ENCODE measurements at regions not wholly inside any gene's neighbourhood (a gene's known extent, or its start where the extent isn't known, plus 50 kb on each side); places are given as distances from the start of the nearest gene placed in this dataset.

GRCh38 chr1:233540816-233541215 is 73.1 kb upstream of the KCNK1 start:
- H3K79me2 ChIP-seq (ENCODE audit: control insufficient read depth, insufficient read depth, low read length), result no peaks in the 10 kb centered on the region
- FAIRE-seq, result no peak
- no TSS peak for BruUV-seq (replicated peaks)
- no peaks in the 10 kb centered on the region for H3K27me3 ChIP-seq (ENCODE audit: control insufficient read depth in 2 of 2, insufficient read depth in 2 of 2, low read length in 2 of 2)
- CTCF ChIA-PET (ENCODE audit: low intra/inter-chr PET ratio), result no interaction called here
- in situ Hi-C loops (cut with MboI), result no loop called here
- no peaks in the 10 kb centered on the region for H3K9me1 ChIP-seq (ENCODE audit: control insufficient read depth, insufficient read depth, low read length)
- no peak overlapping the region for H3K4me2 ChIP-seq (ENCODE audit: insufficient read depth, low read length)
- no peak for TF ChIP-seq ETS2 (tag; IDR thresholded peaks at IDR 0.05; ENCODE audit: borderline replicate concordance, poor library complexity, severe bottlenecking)
- TF ChIP-seq E2F6 (IDR thresholded peaks at IDR 0.05; ENCODE audit: borderline replicate concordance in 1 of 2, extremely low read depth in 1 of 2, insufficient read depth in 1 of 2, insufficient read length in 1 of 2, low read depth in 1 of 2, low read length in 1 of 2, poor library complexity in 1 of 2, severe bottlenecking in 1 of 2), result no peak
- no peak for TF ChIP-seq ZBTB49 (CRISPR knock-in tag; IDR thresholded peaks at IDR 0.05; ENCODE audit: borderline replicate concordance)
- no peak for TF ChIP-seq ZBTB17 (CRISPR knock-in tag; IDR thresholded peaks at IDR 0.05)
- no peak for TF ChIP-seq PURB (CRISPR knock-in tag; IDR thresholded peaks at IDR 0.05; ENCODE audit: low read depth)
- no peak for TF ChIP-seq HDAC6 (IDR thresholded peaks at IDR 0.05; ENCODE audit: low read depth, low read length)
- TF ChIP-seq ZNF586 (CRISPR knock-in tag; conservative IDR thresholded peaks at IDR 0.05), result no peak
- no peak for TF ChIP-seq ZKSCAN8 (CRISPR knock-in tag; IDR thresholded peaks at IDR 0.05)
- no peak for TF ChIP-seq MIER1 (IDR thresholded peaks at IDR 0.05; ENCODE audit: low read depth)
- no peak for TF ChIP-seq PHTF2 (CRISPR knock-in tag; IDR thresholded peaks at IDR 0.05)
- TF ChIP-seq SMARCC2 (IDR thresholded peaks at IDR 0.05; ENCODE audit: low read depth), result no peak
- TF ChIP-seq HMBOX1 (IDR thresholded peaks at IDR 0.05), result no peak
- no peak for TF ChIP-seq CEBPB (tag; IDR thresholded peaks at IDR 0.05)
- peaks cover 0 to 15% of the 10 kb centered on the region in 2 experiments; a peak in 1 of 5 replicates for H3K4me1 ChIP-seq (replicated peaks in 1 of 2; ENCODE audit: control insufficient read depth in 2 of 2, insufficient read depth in 2 of 2, low read length in 2 of 2)
- no peak overlapping the region for H3K27ac ChIP-seq (ENCODE audit: extremely low read depth, low read depth, low read length)
- H3K4me3 ChIP-seq, result no peak overlapping the region
- H3K9ac ChIP-seq (ENCODE audit: insufficient read depth in 1 of 2, low read depth in 2 of 2, low read length in 2 of 2), result no peak overlapping the region
- H3K9me3 ChIP-seq (replicated peaks; ENCODE audit: control insufficient read depth, insufficient read depth, low read depth, low read length), result no peaks in the 10 kb centered on the region
- ATAC-seq, result no peak
- no peaks in the 10 kb centered on the region for H3K36me3 ChIP-seq (ENCODE audit: control insufficient read depth, insufficient read depth, low read length)
- no peaks in the 10 kb centered on the region for H4K20me1 ChIP-seq (replicated peaks; ENCODE audit: control insufficient read depth, insufficient read depth, low read length)
- POLR2A ChIA-PET, result no interaction called here
- intact Hi-C loops (cut with micrococcal nuclease), result no loop called here
- 2% methylated on average over 3 of the region's 3 CpGs for WGBS (ENCODE audit: insufficient coverage, low coverage, missing lambda C conversion rate)
- no peak overlapping the region for H2AFZ ChIP-seq (ENCODE audit: low read depth, low read length)
- no peak for DNase-seq (ENCODE audit: extremely low read depth in 1 of 4, low spot score in 3 of 4)
